ENCODE measurements at regions not wholly inside any gene's neighbourhood (a gene's known extent, or its start where the extent isn't known, plus 50 kb on each side); places are given as distances from the start of the nearest gene placed in this dataset.

DNA sequence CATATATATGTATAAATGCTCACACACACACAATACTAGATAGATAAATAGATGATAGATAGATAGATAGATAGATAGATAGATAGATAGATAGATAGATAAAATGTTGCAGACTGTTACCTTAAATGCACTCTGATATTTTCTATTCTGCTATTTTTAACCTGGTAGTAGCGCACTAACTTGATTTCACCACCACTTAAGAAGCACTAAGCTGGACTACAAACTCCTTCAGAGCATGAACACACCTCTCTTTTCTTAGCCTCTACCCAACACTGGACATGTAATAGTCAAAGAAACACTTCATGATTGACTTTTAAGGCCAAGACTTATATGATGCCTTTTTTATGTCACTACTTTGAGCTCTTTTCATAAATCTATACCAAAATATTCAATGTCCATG, 304.6 kb upstream of the UBE2E2 start:
- TF ChIP-seq RAD21 (IDR thresholded peaks at IDR 0.05 in 1 of 2, conservative IDR thresholded peaks at IDR 0.05 in 1 of 2; ENCODE audit: low read depth in 2 of 2, low read length in 2 of 2) (no peak), TAF1 (IDR thresholded peaks at IDR 0.05; ENCODE audit: low read depth, low read length) (no peak), POLR2AphosphoS5 (IDR thresholded peaks at IDR 0.05; ENCODE audit: low read depth, low read length) (no peak), SUZ12 (IDR thresholded peaks at IDR 0.05; ENCODE audit: low read length) (no peak)
- TF ChIP-seq, protein P1, sequence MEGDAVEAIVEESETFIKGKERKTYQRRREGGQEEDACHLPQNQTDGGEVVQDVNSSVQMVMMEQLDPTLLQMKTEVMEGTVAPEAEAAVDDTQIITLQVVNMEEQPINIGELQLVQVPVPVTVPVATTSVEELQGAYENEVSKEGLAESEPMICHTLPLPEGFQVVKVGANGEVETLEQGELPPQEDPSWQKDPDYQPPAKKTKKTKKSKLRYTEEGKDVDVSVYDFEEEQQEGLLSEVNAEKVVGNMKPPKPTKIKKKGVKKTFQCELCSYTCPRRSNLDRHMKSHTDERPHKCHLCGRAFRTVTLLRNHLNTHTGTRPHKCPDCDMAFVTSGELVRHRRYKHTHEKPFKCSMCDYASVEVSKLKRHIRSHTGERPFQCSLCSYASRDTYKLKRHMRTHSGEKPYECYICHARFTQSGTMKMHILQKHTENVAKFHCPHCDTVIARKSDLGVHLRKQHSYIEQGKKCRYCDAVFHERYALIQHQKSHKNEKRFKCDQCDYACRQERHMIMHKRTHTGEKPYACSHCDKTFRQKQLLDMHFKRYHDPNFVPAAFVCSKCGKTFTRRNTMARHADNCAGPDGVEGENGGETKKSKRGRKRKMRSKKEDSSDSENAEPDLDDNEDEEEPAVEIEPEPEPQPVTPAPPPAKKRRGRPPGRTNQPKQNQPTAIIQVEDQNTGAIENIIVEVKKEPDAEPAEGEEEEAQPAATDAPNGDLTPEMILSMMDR (IDR thresholded peaks at IDR 0.05; ENCODE audit: control extremely low read depth in 1 of 3, insufficient read depth in 1 of 3, low read depth in 1 of 3, low read length in 3 of 3): no peak
- TF ChIP-seq, protein P2, sequence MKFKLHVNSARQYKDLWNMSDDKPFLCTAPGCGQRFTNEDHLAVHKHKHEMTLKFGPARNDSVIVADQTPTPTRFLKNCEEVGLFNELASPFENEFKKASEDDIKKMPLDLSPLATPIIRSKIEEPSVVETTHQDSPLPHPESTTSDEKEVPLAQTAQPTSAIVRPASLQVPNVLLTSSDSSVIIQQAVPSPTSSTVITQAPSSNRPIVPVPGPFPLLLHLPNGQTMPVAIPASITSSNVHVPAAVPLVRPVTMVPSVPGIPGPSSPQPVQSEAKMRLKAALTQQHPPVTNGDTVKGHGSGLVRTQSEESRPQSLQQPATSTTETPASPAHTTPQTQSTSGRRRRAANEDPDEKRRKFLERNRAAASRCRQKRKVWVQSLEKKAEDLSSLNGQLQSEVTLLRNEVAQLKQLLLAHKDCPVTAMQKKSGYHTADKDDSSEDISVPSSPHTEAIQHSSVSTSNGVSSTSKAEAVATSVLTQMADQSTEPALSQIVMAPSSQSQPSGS (IDR thresholded peaks at IDR 0.05; ENCODE audit: low read length): no peak

Measured in H1 (cell line).